ENCODE measurements at regions not wholly inside any gene's neighbourhood (a gene's known extent, or its start where the extent isn't known, plus 50 kb on each side); places are given as distances from the start of the nearest gene placed in this dataset.
"Not testable (repeated sequence)": the region's sequence is repeated elsewhere in the genome, so short reads cannot be mapped to it uniquely, and the experiment has no call there.

GRCh38 chr9:108441251-108441650 lies 414.5 kb downstream of the ACTL7B start:
- no peak for DNase-seq

GRCh38 chr9:108439947-108440346 lies 415.8 kb downstream of the ACTL7B start:
- no peak for DNase-seq

DNA sequence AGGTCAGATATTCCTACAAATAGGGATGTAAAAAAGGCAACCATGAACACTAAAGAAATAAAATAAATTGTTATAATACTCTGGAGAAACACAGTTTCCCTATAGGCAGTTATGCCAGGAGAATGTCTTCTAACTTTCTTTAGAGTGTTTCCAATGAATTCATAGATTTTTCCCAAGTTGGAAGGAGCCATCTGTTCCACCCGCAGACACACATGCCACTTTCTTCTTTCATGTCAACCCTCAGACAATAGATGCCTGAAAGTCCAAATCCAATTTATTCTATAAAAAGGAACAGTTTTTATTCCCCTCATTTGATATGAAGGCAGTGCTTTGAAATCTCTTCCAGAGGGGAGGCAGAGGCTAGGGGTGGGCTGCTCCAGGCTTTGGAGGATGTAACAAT lies 418.1 kb downstream of the ACTL7B start:
- no peak for DNase-seq

- DNase-seq, result no peak
These were observed 419.3 kb downstream of the ACTL7B start for GRCh38 chr9:108436448-108436847.

- no peak for DNase-seq
These were observed 421.3 kb downstream of the ACTL7B start for GRCh38 chr9:108434502-108434901.

- no peak for DNase-seq
These were observed 421.8 kb downstream of the ACTL7B start for GRCh38 chr9:108434036-108434435.

DNA sequence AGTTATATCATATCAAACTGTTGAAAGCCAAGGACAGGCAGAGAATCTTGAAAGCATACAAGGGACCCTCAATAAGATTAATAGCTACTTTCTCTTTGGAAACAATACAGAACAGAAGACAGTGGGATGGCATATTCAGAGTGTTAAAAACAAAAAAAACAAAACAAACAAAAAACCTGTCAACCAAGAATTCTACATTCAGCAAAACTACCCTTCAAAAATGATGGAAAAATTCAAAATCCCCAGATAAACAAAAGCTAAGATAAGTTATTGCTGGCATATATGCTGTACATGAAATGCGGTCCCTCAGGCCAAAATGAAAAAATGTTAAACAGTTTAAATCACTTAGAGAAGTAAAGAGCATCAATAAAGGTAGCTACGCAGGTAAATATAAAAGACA lies 425.1 kb downstream of the ACTL7B start:
- DNase-seq, result no peak

DNA sequence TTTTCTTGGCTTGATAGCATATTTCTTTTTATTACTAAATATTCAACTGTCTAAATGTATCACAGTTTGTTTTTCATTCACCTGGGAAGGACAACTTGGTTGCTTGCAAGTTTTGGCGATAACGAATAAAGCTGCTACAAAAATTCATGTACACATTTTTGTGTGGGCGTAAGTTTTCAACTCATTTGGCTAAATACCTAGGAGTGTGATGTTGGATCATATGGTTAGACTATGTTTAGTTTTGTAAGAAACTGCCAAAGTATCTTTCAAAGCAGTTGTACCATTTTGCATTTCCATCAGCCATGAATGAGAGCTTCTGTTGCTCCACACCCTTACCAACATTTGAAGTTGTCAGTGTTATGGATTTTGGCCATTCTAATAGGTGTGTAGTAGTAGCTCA lies 428.0 kb downstream of the ACTL7B start:
- no peak for DNase-seq

- not testable (repeated sequence) for DNase-seq
These were observed 429.3 kb downstream of the ACTL7B start for GRCh38 chr9:108426421-108426940.

GRCh38 chr9:108423433-108423832 lies 432.4 kb downstream of the ACTL7B start:
- no peak for DNase-seq

DNA sequence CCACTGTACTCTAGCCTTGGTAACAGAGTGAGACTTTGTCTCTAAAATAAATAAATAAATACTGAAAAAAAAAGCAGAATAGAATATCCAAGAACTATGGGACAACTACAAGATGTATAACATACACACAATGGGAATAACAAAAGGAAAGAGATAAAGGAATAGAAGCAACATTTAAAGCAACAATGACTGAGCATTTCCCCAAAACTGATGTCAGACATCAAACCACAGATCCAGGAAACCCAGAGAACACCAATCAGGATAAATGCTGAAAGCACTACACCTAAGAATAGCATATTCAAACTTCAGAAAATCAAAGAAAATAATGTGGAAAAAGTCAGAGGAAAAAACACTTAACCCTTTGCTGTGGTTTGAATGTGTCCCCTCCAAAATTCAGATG lies 436.4 kb downstream of the ACTL7B start:
- no peak for DNase-seq

GRCh38 chr9:108417726-108418125 lies 438.1 kb downstream of the ACTL7B start:
- DNase-seq, result no peak

- DNase-seq, result no peak
These were observed 438.5 kb downstream of the ACTL7B start for GRCh38 chr9:108417312-108417711.

- DNase-seq, result no peak
These were observed 439.5 kb downstream of the ACTL7B start for GRCh38 chr9:108416324-108416723.

GRCh38 chr9:108413809-108414208 lies 442.0 kb downstream of the ACTL7B start:
- no peak for DNase-seq

DNA sequence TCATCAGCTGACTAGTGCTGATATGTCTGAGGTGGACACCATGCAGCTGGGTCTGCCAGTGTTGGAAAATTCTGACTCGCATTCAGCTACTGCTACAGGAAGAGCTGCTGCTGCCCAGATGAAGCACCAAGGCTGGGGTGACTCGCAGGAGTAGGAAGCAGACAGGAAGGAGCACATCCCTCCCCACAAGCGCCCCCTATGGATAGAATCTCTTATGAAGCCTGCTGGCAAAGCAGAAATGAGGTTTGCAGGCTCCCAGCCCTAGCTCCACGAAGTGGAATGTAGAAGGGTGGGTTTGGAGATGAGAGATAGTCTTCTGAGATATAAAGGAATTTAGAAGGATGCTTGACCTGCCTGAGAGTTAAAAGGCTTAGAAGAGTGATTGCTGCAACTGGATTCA lies 443.0 kb downstream of the ACTL7B start:
- no peak for DNase-seq

DNA sequence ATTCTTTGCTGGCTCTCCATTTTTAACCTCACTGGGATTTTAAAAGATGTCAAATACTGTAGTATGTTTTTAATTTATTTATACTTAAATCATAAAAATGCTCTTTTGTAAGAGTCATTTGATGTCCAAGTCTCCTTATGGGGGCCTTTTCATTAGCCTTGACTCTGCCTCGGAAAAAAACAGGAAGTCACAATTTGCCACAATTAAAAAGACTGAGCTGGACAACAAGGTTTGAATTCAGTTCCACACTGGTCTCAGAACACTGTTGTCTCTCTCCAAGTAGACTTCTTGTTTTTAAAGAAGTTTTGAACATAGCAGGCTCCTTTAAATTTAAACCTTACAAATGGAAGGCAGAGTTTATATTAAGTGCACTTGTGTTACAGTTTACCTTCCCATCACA lies 444.2 kb downstream of the ACTL7B start:
- no peak for DNase-seq

- DNase-seq, result no peak
These were observed 445.6 kb downstream of the ACTL7B start for GRCh38 chr9:108410161-108410560.

DNA sequence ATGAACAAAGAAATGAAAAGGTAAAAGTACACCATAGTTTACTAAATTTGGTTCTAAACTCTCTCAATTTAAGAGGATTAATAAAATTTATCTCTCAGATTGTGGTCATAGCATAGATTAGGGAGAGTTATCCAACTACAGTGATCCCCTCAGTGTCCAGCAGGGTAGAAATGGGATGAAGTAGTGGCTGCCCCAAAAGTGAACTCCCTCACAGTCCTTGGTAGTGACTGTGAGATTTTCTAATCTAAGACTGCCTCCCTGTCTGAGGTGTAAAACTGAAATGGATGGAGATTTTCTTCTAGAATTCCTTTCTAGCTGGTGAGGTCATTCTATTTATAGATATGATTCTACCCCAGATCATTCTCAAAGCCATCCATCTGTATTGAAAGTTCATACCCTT lies 455.5 kb downstream of the ACTL7B start:
- DNase-seq, result no peak

GRCh38 chr9:108399851-108400250 lies 455.9 kb downstream of the ACTL7B start:
- DNase-seq, result no peak

DNA sequence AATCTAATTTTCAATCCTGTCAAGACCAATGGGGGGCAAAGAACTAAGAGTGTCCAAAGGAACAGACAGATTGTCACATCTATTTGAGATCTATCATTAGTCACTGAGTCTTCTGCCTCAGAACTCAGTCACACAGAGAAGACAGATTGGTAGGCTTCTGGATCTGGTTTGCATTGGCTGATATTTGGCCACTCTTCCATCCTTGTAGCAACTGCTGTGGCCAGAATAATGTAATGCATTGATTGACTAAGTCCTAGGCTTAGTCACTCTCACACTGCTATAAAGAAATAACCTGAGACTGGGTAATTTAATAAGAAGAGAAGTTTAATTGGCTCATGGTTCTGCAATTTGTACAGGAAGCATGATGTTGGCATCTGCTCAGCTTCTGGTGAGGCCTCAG lies 458.5 kb downstream of the ACTL7B start:
- DNase-seq, result no peak

DNA sequence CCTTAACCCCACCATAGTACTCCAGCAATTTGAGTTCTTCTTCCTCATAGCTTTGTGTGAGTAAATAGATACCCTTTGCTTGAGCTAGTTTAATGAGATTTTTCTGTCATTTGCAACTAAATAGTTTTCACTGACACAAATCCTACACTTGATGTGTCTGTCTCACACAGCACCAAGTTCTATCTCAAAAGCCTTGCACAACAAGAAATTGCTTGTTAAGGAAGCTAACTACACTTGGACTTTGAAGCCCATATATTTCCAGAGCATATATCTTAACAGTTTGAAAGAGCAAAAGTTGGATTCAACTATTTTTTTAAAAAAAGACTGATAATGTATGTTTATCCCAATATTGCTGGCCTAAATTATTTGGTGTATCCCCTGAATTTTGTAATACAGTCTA lies 459.2 kb downstream of the ACTL7B start:
- DNase-seq, result no peak

DNA sequence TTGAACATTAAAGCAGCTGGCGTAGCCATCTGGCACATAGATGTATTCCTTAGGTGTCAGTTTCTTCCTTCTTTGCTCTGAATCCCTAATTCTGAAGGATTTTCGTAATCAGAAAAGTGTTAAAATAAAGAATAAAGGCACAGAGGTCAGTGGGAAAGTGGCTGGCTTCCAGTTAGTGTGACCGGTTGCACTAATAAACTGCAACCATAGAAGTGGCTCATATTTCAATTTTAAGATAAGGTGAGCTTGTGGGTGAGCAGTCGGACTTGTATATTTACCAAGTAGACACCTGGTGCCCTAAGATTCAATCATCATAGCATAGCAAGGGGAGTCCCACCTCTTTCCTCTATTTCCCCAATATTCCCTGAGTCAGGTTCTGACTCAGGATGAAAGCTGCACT lies 459.6 kb downstream of the ACTL7B start:
- no peak for DNase-seq

DNA sequence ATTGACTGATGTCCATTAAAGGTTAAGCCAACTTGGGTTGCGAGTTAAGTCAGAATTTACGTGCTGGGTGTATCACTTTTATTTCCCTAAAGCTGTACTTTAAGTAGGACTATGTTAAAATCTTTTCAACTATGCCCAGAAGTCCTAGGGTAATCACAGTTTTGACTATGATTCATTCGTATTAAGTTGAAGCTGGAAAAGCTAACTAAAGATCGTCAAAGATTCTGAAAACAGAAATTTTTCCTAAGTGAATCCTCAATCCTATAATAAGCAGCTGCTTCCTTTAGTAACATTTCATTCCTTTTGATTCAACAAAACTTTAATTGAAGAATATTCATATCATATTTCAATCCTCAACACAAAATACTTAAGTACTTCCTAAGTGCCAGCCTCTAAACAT lies 460.4 kb downstream of the ACTL7B start:
- no peak for DNase-seq

DNA sequence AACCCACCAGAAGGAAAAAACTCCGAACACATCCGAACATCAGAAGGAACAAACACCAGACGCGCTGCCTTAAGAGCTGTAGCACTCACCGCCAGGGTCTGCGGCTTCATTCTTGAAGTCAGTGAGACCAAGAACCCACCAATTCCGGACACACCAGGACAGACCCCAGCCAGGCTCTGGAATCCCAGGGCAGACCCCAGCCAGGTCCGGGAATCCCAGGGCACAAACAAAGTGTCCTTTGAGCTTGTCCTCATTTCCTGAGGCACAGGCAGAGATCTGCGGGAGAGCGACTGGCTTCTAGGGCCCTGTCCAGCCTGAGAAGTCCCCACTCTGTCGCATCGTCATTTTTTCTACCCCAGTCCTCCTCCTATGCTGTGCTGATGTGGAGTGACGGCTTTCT lies 461.1 kb downstream of the ACTL7B start:
- no peak for DNase-seq

GRCh38 chr9:108393481-108394001 lies 462.2 kb downstream of the ACTL7B start:
- DNase-seq, result not testable (repeated sequence)

All from retina (tissue), 1 donor.